IMR-90 (cell line): ENCODE measurements at regions not wholly inside any gene's neighbourhood (a gene's known extent, or its start where the extent isn't known, plus 50 kb on each side); places are given as distances from the start of the nearest gene placed in this dataset.
"Not testable (repeated sequence)": the region's sequence is repeated elsewhere in the genome, so short reads cannot be mapped to it uniquely, and the experiment has no call there.

Source experiments
- ATAC-seq: fragments of 200-7000 bp; cut with Tn5 transposase; 2 replicates; pipeline ENCODE4 v1.9.1; 2020; ENCODE audit warnings: low read depth, mild to moderate bottlenecking, moderate library complexity
- BruUV-seq: library from RNA; stranded (reverse); fragments of 400-500 nt; replicated peaks from 2 replicates; lab custom pipeline; 2021; lab: Mats Ljungman, UMichigan
- CTCF ChIA-PET: fragments of 300-600 bp; formaldehyde crosslinking; extraction: SDS; loops from one replicate; lab custom pipeline; 2021; ENCODE audit warnings: antibody characterized with exemption; lab: Yijun Ruan, JAX
- POLR2A ChIA-PET: fragments of 300-600 bp; sonication (Branson Sonifier 250); formaldehyde crosslinking; loops from one replicate; lab custom pipeline; 2022; ENCODE audit warnings: antibody characterized with exemption; ENCODE audit not compliant: unreplicated experiment; lab: Charles Lee
- DNase-seq: peaks from one replicate; pipeline ENCODE4 v3.0.0; 2013
- H2AFZ ChIP-seq: replicated peaks from 2 replicates; pipeline ENCODE3; 2013; ENCODE audit warnings: low read length, mild to moderate bottlenecking; ENCODE audit not compliant: poor library complexity
- H2AK5ac ChIP-seq: 2 replicates; pipeline ENCODE4 v1.6.1; 2013; ENCODE audit warnings: low read depth, low read length, inconsistent platforms
- H2AK9ac ChIP-seq: replicated peaks from 2 replicates; pipeline ENCODE3; 2013; ENCODE audit warnings: mild to moderate bottlenecking, low read depth, low read length, moderate library complexity; ENCODE audit not compliant: poor library complexity
- H2BK120ac ChIP-seq: 2 replicates; pipeline ENCODE4 v1.6.1; 2013; ENCODE audit warnings: low read depth, low read length, inconsistent platforms
- H2BK15ac ChIP-seq: 3 replicates; pipeline ENCODE4 v1.6.1; 2013; ENCODE audit warnings: low read depth, low read length, inconsistent platforms
- H2BK20ac ChIP-seq: 2 replicates; pipeline ENCODE4 v1.6.1; 2013; ENCODE audit warnings: low read depth, mild to moderate bottlenecking, inconsistent platforms, low read length, moderate library complexity
- H2BK5ac ChIP-seq: 2 replicates; pipeline ENCODE4 v1.6.1; 2013; ENCODE audit warnings: mild to moderate bottlenecking, low read depth, low read length, inconsistent platforms; ENCODE audit not compliant: poor library complexity, severe bottlenecking
- H3K14ac ChIP-seq: replicated peaks from 2 replicates; pipeline ENCODE4 v1.6.1; 2013; ENCODE audit warnings: low read depth, low read length, inconsistent platforms
- H3K18ac ChIP-seq: 2 replicates; pipeline ENCODE4 v1.6.1; 2013; ENCODE audit warnings: low read depth, low read length, control low read depth
- H3K23ac ChIP-seq: 2 replicates; pipeline ENCODE4 v1.6.1; 2013; ENCODE audit warnings: low read depth, low read length, inconsistent platforms
- H3K27ac ChIP-seq: 2 replicates; pipeline ENCODE4 v1.5.1; 2013; ENCODE audit warnings: mild to moderate bottlenecking, control low read depth, low read length; ENCODE audit not compliant: insufficient read depth
- H3K27me3 ChIP-seq: 2 replicates; pipeline ENCODE4 v1.6.1; 2013; ENCODE audit warnings: low read length; ENCODE audit not compliant: control insufficient read depth, insufficient read depth
- H3K36me3 ChIP-seq: 2 replicates; pipeline ENCODE4 v1.6.1; 2013; ENCODE audit warnings: low read length, mixed read lengths; ENCODE audit not compliant: control insufficient read depth, insufficient read depth
- H3K4ac ChIP-seq: 2 replicates; pipeline ENCODE4 v1.6.1; 2013; ENCODE audit warnings: low read depth, low read length, inconsistent platforms
- H3K4me1 ChIP-seq: 2 replicates; pipeline ENCODE4 v1.6.1; 2013; ENCODE audit warnings: low read length, mixed read lengths; ENCODE audit not compliant: control insufficient read depth, insufficient read depth
- H3K4me2 ChIP-seq: 2 replicates; pipeline ENCODE4 v1.6.1; 2013; ENCODE audit warnings: low read depth, mild to moderate bottlenecking, control low read depth, low read length, moderate library complexity
- H3K4me3 ChIP-seq: 2 replicates; pipeline ENCODE4 v1.5.1; 2013; ENCODE audit warnings: low read depth, mild to moderate bottlenecking, control low read depth, low read length, moderate library complexity; ENCODE audit not compliant: insufficient read depth
- H3K56ac ChIP-seq: 2 replicates; pipeline ENCODE4 v1.6.1; 2013; ENCODE audit warnings: low read length, inconsistent platforms; ENCODE audit not compliant: insufficient read depth; ENCODE audit errors: extremely low read depth
- H3K79me1 ChIP-seq, 2 experiments: 2 replicates each; pipeline ENCODE4 v1.6.1; 2013; ENCODE audit warnings: low read length in 2 of 2, inconsistent platforms in 1 of 2, low read depth in 1 of 2
- H3K9ac ChIP-seq: 2 replicates; pipeline ENCODE4 v1.6.1; 2013; ENCODE audit warnings: low read depth, low read length, control low read depth
- H3K9me1 ChIP-seq: 2 replicates; pipeline ENCODE4 v1.6.1; 2013; ENCODE audit warnings: low read length, inconsistent platforms; ENCODE audit not compliant: insufficient read depth
- H3K9me3 ChIP-seq: 2 replicates; pipeline ENCODE4 v1.6.1; 2013; ENCODE audit warnings: low read length; ENCODE audit not compliant: control insufficient read depth, insufficient read depth
- H4K20me1 ChIP-seq: 2 replicates; pipeline ENCODE4 v1.6.1; 2013; ENCODE audit warnings: low read length, inconsistent platforms; ENCODE audit not compliant: insufficient read depth
- H4K5ac ChIP-seq: 2 replicates; pipeline ENCODE4 v1.6.1; 2013; ENCODE audit warnings: mild to moderate bottlenecking, low read depth, low read length, control low read depth
- H4K8ac ChIP-seq, 2 experiments: 2 replicates each; pipeline ENCODE4 v1.6.1; 2013; ENCODE audit warnings: low read depth in 2 of 2, low read length in 2 of 2, control low read depth in 1 of 2, inconsistent platforms in 1 of 2
- H4K91ac ChIP-seq: 2 replicates; pipeline ENCODE4 v1.6.1; 2013; ENCODE audit warnings: low read depth, low read length, inconsistent platforms; ENCODE audit not compliant: insufficient read depth
- WGBS, 2 experiments: methylation state at CpG; one replicate each; pipeline versions ENCODE4 v1.1.5 to v1.1.7; 2013; ENCODE audit warnings: missing lambda C conversion rate in 2 of 2; ENCODE audit not compliant: insufficient read length in 1 of 2; ENCODE audit errors: extremely low coverage in 2 of 2; 5-methylcytosine and 5-hydroxymethylcytosine counted together
- dilution Hi-C: fragments of 300-500 bp; cut with HindIII; formaldehyde crosslinking; loops from one replicate; pipeline ENCODE4 v1.14.3; 2018; ENCODE audit warnings: low sequenced_read_pairs; ENCODE audit not compliant: unreplicated experiment
- in situ Hi-C: fragments of 300-500 bp; cut with MboI; formaldehyde crosslinking; loops from 3 replicates; pipeline ENCODE4 v1.14.3; 2019; ENCODE audit warnings: low sequenced_read_pairs, inconsistent platforms, mixed read lengths
- intact Hi-C: fragments of 100-400 bp; cut with micrococcal nuclease; formaldehyde crosslinking; loops from 2 replicates; pipeline ENCODE4 v1.10.0; 2022

DNA sequence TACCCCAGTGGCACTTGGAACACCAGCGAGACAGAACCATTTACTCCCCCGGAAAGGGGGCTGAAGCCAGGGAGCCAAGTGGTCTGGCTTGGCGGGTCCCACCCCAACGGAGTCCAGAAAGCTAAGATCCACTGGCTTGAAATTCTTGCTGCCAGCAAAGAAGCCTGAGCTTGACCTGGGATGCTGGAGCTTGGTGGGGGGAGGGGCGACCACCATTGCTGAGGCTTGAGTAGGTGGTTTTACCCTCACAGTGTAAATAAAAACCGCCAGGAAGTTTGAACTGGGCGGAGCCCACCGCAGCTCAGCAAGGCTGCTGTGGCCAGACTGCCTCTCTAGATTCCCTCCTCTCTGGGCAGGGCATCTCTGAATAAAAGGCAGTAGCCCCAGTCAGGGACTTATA, 62.8 kb downstream of the RPS24 start:
- H3K14ac ChIP-seq, H3K9me3 ChIP-seq, H3K27me3 ChIP-seq, H3K4me2 ChIP-seq, CTCF ChIA-PET, H3K4ac ChIP-seq, H3K27ac ChIP-seq, H3K36me3 ChIP-seq, DNase-seq, ATAC-seq, dilution Hi-C loops, H4K5ac ChIP-seq, H4K20me1 ChIP-seq, H2AK9ac ChIP-seq, POLR2A ChIA-PET, H3K4me3 ChIP-seq, in situ Hi-C loops, H4K8ac ChIP-seq, H4K91ac ChIP-seq, H2BK5ac ChIP-seq, H3K56ac ChIP-seq, H2BK15ac ChIP-seq, intact Hi-C loops, BruUV-seq, H2BK120ac ChIP-seq, H3K79me1 ChIP-seq, H3K9me1 ChIP-seq, H3K23ac ChIP-seq, H3K4me1 ChIP-seq, H2AFZ ChIP-seq, H2BK20ac ChIP-seq, H3K9ac ChIP-seq, H2AK5ac ChIP-seq, H3K18ac ChIP-seq: not testable (repeated sequence)
- 92% methylated on average over 2 of the region's 8 CpGs; no CpG with 5 or more reads in 1 of the 2 experiments for WGBS, 2 experiments

DNA sequence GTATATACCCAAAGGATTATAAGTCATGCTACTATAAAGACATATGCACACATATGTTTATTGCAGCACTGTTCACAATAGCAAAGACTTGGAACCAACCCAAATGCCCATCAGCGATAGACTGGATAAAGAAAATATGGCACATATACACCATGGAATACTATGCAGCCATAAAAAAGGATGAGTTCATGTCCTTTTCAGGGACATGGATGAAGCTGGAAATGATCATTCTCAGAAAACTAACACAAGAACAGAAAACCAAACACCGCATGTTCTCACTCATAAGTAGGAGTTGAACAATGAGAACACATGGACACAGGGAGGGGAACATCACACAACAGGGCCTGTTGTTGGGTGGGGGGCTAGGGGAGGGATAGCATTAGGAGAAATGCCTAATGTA, 68.9 kb downstream of the RPS24 start:
- H2BK5ac ChIP-seq, dilution Hi-C loops, H4K8ac ChIP-seq, H3K9ac ChIP-seq, H3K9me1 ChIP-seq, H2AK5ac ChIP-seq, H3K56ac ChIP-seq, H2BK120ac ChIP-seq, H3K27ac ChIP-seq, H2AFZ ChIP-seq, H2AK9ac ChIP-seq, H3K14ac ChIP-seq, H3K4me2 ChIP-seq, H3K23ac ChIP-seq, POLR2A ChIA-PET, H2BK20ac ChIP-seq, H3K4me3 ChIP-seq, ATAC-seq, in situ Hi-C loops, H4K5ac ChIP-seq, H3K4me1 ChIP-seq, H2BK15ac ChIP-seq, CTCF ChIA-PET, H4K91ac ChIP-seq, BruUV-seq, H4K20me1 ChIP-seq, intact Hi-C loops, H3K9me3 ChIP-seq, H3K79me1 ChIP-seq, H3K27me3 ChIP-seq, H3K4ac ChIP-seq, H3K36me3 ChIP-seq, DNase-seq, H3K18ac ChIP-seq: not testable (repeated sequence)
- no CpG with 5 or more reads among the region's 2 CpGs for WGBS, 2 experiments
